ENCODE measurements at regions not wholly inside any gene's neighbourhood (a gene's known extent, or its start where the extent isn't known, plus 50 kb on each side); places are given as distances from the start of the nearest gene placed in this dataset.

- Mint-ChIP-seq H3K27ac (no peak overlapping the region), H3K27me3 (ENCODE audit: low read depth in 2 of 2) (no peaks in the 10 kb centered on the region), H3K36me3 (no peaks in the 10 kb centered on the region), H3K4me3 (no peak overlapping the region), H3K4me1 (no peaks in the 10 kb centered on the region), H3K9me3 (peaks cover 12 to 20% of the 10 kb centered on the region in 2 donors)
- Histone ChIP-seq H3K27ac (ENCODE audit: low read length) (no peak overlapping the region), H3K4me1 (ENCODE audit: control insufficient read depth, insufficient read depth, low read length) (no peaks in the 10 kb centered on the region), H3K9me3 (ENCODE audit: control insufficient read depth, insufficient read depth, low read length) (no peaks in the 10 kb centered on the region), H3K36me3 (ENCODE audit: control insufficient read depth, insufficient read depth, low read length) (no peaks in the 10 kb centered on the region), H3K4me3 (ENCODE audit: low read length) (no peak overlapping the region), H3K27me3 (ENCODE audit: control insufficient read depth, insufficient read depth, low read length) (no peaks in the 10 kb centered on the region)
- WGBS (ENCODE audit: insufficient coverage): 90% methylated on average over 2 of the region's 2 CpGs
- no peak for TF ChIP-seq CTCF (IDR thresholded peaks at IDR 0.05)
- no peak for DNase-seq
- ATAC-seq: no peak
- intact Hi-C loops (cut with micrococcal nuclease): no loop called here
These were observed 686.5 kb upstream of the ACO1 start for GRCh38 chr9:31697956-31698355.

- H3K4me1 ChIP-seq (ENCODE audit: control insufficient read depth, insufficient read depth, low read length): no peaks in the 10 kb centered on the region
- ATAC-seq: no peak
- Mint-ChIP-seq H3K4me1 (no peaks in the 10 kb centered on the region), H3K36me3 (no peaks in the 10 kb centered on the region), H3K9me3 (peaks cover 12 to 19% of the 10 kb centered on the region in 2 donors), H3K27ac (no peak overlapping the region), H3K27me3 (ENCODE audit: low read depth in 2 of 2) (no peaks in the 10 kb centered on the region), H3K4me3 (no peak overlapping the region)
- no peaks in the 10 kb centered on the region for H3K36me3 ChIP-seq (ENCODE audit: control insufficient read depth, insufficient read depth, low read length)
- no peak overlapping the region for H3K27ac ChIP-seq (ENCODE audit: low read length)
- TF ChIP-seq CTCF (IDR thresholded peaks at IDR 0.05): no peak
- DNase-seq: no peak
- intact Hi-C loops (cut with micrococcal nuclease): no loop called here
- no peak overlapping the region for H3K4me3 ChIP-seq (ENCODE audit: low read length)
- H3K9me3 ChIP-seq (ENCODE audit: control insufficient read depth, insufficient read depth, low read length): no peaks in the 10 kb centered on the region
- no peaks in the 10 kb centered on the region for H3K27me3 ChIP-seq (ENCODE audit: control insufficient read depth, insufficient read depth, low read length)
These were observed 684.6 kb upstream of the ACO1 start for GRCh38 chr9:31699836-31700235.

- ATAC-seq: no peak
- no peak overlapping the region for H3K27ac Mint-ChIP-seq
- H3K4me3 ChIP-seq (ENCODE audit: low read length): no peak overlapping the region
These were observed 684.0 kb upstream of the ACO1 start for GRCh38 chr9:31700252-31701045.

More at GRCh38 chr9:31700252-31701045, 684.0 kb upstream of the ACO1 start:
- intact Hi-C loops (cut with micrococcal nuclease): no loop called here
- TF ChIP-seq CTCF (IDR thresholded peaks at IDR 0.05): no peak
- Histone ChIP-seq H3K4me1 (ENCODE audit: control insufficient read depth, insufficient read depth, low read length) (no peaks in the 10 kb centered on the region), H3K36me3 (ENCODE audit: control insufficient read depth, insufficient read depth, low read length) (no peaks in the 10 kb centered on the region), H3K9me3 (ENCODE audit: control insufficient read depth, insufficient read depth, low read length) (no peaks in the 10 kb centered on the region), H3K27ac (ENCODE audit: low read length) (no peak overlapping the region), H3K27me3 (ENCODE audit: control insufficient read depth, insufficient read depth, low read length) (no peaks in the 10 kb centered on the region)
- no peak for DNase-seq
- Mint-ChIP-seq H3K27me3 (ENCODE audit: low read depth in 2 of 2) (no peaks in the 10 kb centered on the region), H3K4me1 (no peaks in the 10 kb centered on the region), H3K9me3 (peaks cover 12 to 19% of the 10 kb centered on the region in 2 donors), H3K4me3 (no peak overlapping the region), H3K36me3 (no peaks in the 10 kb centered on the region)
- WGBS (ENCODE audit: insufficient coverage): 89% methylated on average over 3 of the region's 3 CpGs
